Mammary epithelial cell (primary cell): ENCODE measurements at regions not wholly inside any gene's neighbourhood (a gene's known extent, or its start where the extent isn't known, plus 50 kb on each side); places are given as distances from the start of the nearest gene placed in this dataset.

Experiments used
- EZH2 ChIP-seq: IDR thresholded peaks from 2 replicates; pipeline ENCODE4 v1.6.1; 2012; ENCODE audit warnings: low read length, inconsistent platforms, borderline replicate concordance
- TF ChIP-seq, protein P1 (sequence below), 2 donors: IDR thresholded peaks in 1 of 2; conservative IDR thresholded peaks in 1 of 2; 2 replicates each; pipeline ENCODE4 v1.5.1; 2011 to 2012; ENCODE audit warnings: inconsistent platforms in 2 of 2, low read length in 2 of 2, mild to moderate bottlenecking in 2 of 2, control low read depth in 1 of 2, low read depth in 1 of 2; ENCODE audit not compliant: insufficient read depth in 1 of 2; ENCODE audit errors: extremely low read depth in 1 of 2

DNA sequence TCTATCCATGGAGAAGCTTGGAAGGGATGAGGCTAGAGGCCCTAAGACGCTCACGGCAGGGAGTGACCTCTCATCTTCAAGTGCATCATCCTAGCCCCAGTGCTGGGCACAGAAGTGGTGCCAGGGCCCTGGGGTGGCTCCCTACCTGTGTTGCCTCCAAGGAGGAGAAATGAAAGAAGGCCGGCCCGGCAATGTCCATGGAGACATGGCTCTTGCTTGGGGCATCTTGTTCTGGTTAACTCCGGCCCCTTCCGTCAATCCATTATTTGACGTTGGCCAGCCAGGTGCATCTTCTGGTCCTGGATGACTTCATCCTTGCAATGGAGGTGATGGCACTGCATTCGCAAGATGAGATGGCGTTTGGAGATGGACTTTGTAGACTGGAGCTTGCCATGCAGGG lies 83.2 kb upstream of the ALDH1L1 start:
- TF ChIP-seq EZH2 = no peak
- TF ChIP-seq, protein P1, sequence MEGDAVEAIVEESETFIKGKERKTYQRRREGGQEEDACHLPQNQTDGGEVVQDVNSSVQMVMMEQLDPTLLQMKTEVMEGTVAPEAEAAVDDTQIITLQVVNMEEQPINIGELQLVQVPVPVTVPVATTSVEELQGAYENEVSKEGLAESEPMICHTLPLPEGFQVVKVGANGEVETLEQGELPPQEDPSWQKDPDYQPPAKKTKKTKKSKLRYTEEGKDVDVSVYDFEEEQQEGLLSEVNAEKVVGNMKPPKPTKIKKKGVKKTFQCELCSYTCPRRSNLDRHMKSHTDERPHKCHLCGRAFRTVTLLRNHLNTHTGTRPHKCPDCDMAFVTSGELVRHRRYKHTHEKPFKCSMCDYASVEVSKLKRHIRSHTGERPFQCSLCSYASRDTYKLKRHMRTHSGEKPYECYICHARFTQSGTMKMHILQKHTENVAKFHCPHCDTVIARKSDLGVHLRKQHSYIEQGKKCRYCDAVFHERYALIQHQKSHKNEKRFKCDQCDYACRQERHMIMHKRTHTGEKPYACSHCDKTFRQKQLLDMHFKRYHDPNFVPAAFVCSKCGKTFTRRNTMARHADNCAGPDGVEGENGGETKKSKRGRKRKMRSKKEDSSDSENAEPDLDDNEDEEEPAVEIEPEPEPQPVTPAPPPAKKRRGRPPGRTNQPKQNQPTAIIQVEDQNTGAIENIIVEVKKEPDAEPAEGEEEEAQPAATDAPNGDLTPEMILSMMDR (conservative IDR thresholded peaks at IDR 0.05 in 1 of 2, IDR thresholded peaks at IDR 0.05 in 1 of 2; ENCODE audit: extremely low read depth in 1 of 2, insufficient read depth in 1 of 2, low read depth in 1 of 2, low read length in 2 of 2) = no peak
